ENCODE measurements at regions not wholly inside any gene's neighbourhood (a gene's known extent, or its start where the extent isn't known, plus 50 kb on each side); places are given as distances from the start of the nearest gene placed in this dataset.

- H4K8ac ChIP-seq (replicated peaks; ENCODE audit: insufficient read length, low read depth, low read length) = no peak overlapping the region
- H2BK120ac ChIP-seq (ENCODE audit: low read depth, low read length, poor library complexity, severe bottlenecking) = no peak overlapping the region
- H2BK20ac ChIP-seq (ENCODE audit: low read depth, low read length, poor library complexity, severe bottlenecking) = no peak overlapping the region
- no peaks in the 10 kb centered on the region for H3K79me2 ChIP-seq (ENCODE audit: insufficient read depth, low read length)
- H3K27ac ChIP-seq (ENCODE audit: insufficient read length, low read depth, low read length) = no peak overlapping the region
- no peak overlapping the region for H4K5ac ChIP-seq (ENCODE audit: insufficient read length, low read depth, low read length)
- no peak overlapping the region for H4K91ac ChIP-seq (ENCODE audit: insufficient read length, low read depth, low read length)
- H2BK5ac ChIP-seq (ENCODE audit: insufficient read length, low read length) = no peak overlapping the region
- no peaks in the 10 kb centered on the region for H4K20me1 ChIP-seq (ENCODE audit: control insufficient read depth, insufficient read depth, insufficient read length)
- H2BK12ac ChIP-seq (ENCODE audit: insufficient read length, low read depth, low read length) = no peak overlapping the region
- H2AK5ac ChIP-seq (ENCODE audit: insufficient read length, low read length) = no peak overlapping the region
- no peaks in the 10 kb centered on the region for H3K4me1 ChIP-seq (ENCODE audit: insufficient read depth, low read length)
- no peak overlapping the region for H3K18ac ChIP-seq (ENCODE audit: insufficient read length, low read depth, low read length)
- no peaks in the 10 kb centered on the region for H3K9me3 ChIP-seq (ENCODE audit: control insufficient read depth, low read depth, low read length)
- peaks cover 3% of the 10 kb centered on the region for H3K27me3 Mint-ChIP-seq (ENCODE audit: low read depth)
- peaks cover 0 to 36% of the 10 kb centered on the region in 2 experiments; a peak in 2 of 5 replicates for H3K9me3 Mint-ChIP-seq
- no CpG with 5 or more reads among the region's 4 CpGs for WGBS (ENCODE audit: extremely low coverage, insufficient read length, low lambda C conversion rate)
- H3K4me3 Mint-ChIP-seq = no peak overlapping the region
- no peak for TF ChIP-seq CTCF (conservative IDR thresholded peaks at IDR 0.05)
- no peak overlapping the region for H3K23ac ChIP-seq (ENCODE audit: insufficient read length, low read depth, low read length)
- no peak overlapping the region for H3K4ac ChIP-seq (ENCODE audit: low read depth, low read length)
- no peak overlapping the region for H2BK15ac ChIP-seq (ENCODE audit: low read depth, low read length)
- H3K9ac ChIP-seq (ENCODE audit: extremely low read depth, insufficient read length, low read length) = no peak overlapping the region
- H3K14ac ChIP-seq (ENCODE audit: insufficient read depth, low read length) = no peak overlapping the region
- H3K27ac Mint-ChIP-seq = no peak overlapping the region
- H3K4me2 ChIP-seq (ENCODE audit: insufficient read depth, insufficient read length, low read length) = no peak overlapping the region
- no peaks in the 10 kb centered on the region for H3K79me1 ChIP-seq (ENCODE audit: insufficient read depth, low read depth, low read length, poor library complexity, severe bottlenecking)
- no peaks in the 10 kb centered on the region for H3K23me2 ChIP-seq (ENCODE audit: insufficient read length, low read depth, low read length, poor library complexity, severe bottlenecking)
- H3K27me3 ChIP-seq (ENCODE audit: insufficient read depth, low read length) = no peaks in the 10 kb centered on the region; the same call in 1 of the 2 replicates
- no peak overlapping the region for H3K56ac ChIP-seq (ENCODE audit: insufficient read length, low read depth, low read length)
- no peak overlapping the region for H3T11ph ChIP-seq (ENCODE audit: low read length)
- H3K4me1 Mint-ChIP-seq = peaks cover 0 to 7% of the 10 kb centered on the region in 2 experiments; a peak in 1 of 4 replicates
- no peak overlapping the region for H2AFZ ChIP-seq (ENCODE audit: low read length)
- DNase-seq = no peak
- no peaks in the 10 kb centered on the region for H3K36me3 Mint-ChIP-seq (ENCODE audit: insufficient read depth in 1 of 3, low read depth in 3 of 3)
These were observed 147.4 kb upstream of the FGF13 start for GRCh38 chrX:138858951-138859350.
